Fibroblast of pulmonary artery (primary cell): ENCODE measurements at regions not wholly inside any gene's neighbourhood (a gene's known extent, or its start where the extent isn't known, plus 50 kb on each side); places are given as distances from the start of the nearest gene placed in this dataset.

Experiments
- DNase-seq: peaks from one replicate; pipeline ENCODE4 v3.0.0-alpha.2; 2010; ENCODE audit warnings: low read depth
- H3K4me3 ChIP-seq: replicated peaks from 2 replicates; pipeline ENCODE4 v1.5.1; 2011; ENCODE audit warnings: low read depth, mild to moderate bottlenecking, control low read depth, low read length, moderate library complexity
- TF ChIP-seq, protein P1 (sequence below): IDR thresholded peaks from 2 replicates; pipeline ENCODE4 v1.5.1; 2011; ENCODE audit warnings: mild to moderate bottlenecking, control low read depth, low read length, inconsistent platforms; ENCODE audit errors: missing control alignments

DNA sequence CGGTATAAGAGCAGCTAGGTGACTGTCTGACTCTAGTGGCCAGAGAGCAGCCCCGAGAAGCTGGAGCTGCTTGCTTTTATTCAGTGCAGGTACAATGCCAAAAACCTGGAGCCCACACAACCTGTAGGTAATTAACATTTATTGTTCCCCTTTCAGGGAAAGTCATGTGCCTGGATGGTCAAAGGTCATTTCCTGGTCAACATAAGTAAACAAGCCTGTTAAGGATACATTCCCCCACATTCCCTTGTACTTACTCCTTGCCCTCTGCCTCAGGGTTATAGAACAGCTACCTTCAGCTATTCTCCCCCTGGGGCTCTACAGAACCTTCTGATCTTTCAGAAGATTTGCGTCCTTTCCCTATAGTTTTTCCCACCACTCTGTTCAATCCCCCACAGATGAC is 253.4 kb downstream of the TMA16 start:
- H3K4me3 ChIP-seq: no peak overlapping the region
- no peak for DNase-seq
- TF ChIP-seq, protein P1, sequence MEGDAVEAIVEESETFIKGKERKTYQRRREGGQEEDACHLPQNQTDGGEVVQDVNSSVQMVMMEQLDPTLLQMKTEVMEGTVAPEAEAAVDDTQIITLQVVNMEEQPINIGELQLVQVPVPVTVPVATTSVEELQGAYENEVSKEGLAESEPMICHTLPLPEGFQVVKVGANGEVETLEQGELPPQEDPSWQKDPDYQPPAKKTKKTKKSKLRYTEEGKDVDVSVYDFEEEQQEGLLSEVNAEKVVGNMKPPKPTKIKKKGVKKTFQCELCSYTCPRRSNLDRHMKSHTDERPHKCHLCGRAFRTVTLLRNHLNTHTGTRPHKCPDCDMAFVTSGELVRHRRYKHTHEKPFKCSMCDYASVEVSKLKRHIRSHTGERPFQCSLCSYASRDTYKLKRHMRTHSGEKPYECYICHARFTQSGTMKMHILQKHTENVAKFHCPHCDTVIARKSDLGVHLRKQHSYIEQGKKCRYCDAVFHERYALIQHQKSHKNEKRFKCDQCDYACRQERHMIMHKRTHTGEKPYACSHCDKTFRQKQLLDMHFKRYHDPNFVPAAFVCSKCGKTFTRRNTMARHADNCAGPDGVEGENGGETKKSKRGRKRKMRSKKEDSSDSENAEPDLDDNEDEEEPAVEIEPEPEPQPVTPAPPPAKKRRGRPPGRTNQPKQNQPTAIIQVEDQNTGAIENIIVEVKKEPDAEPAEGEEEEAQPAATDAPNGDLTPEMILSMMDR: no peak

DNA sequence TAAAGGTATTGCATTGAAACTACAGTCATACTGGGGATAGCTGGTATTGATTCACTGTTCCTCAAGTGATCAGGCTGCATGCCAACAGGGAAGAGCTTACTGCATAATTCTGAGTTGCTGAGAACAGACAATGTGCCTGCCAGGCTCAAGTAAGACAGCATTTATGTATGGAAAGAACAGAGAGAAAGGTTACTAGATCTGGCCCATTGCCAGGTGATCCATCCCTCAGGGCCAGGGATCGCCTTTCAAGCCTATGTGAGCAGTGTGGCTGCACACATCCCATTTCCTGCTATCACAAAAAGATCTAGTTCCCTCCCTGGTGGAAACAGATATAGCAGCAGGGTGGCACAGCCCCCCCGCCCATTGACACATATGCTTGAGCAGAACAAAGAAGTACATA is 254.0 kb downstream of the TMA16 start:
- no peak overlapping the region for H3K4me3 ChIP-seq
- DNase-seq: no peak
- TF ChIP-seq, protein P1: no peak

DNA sequence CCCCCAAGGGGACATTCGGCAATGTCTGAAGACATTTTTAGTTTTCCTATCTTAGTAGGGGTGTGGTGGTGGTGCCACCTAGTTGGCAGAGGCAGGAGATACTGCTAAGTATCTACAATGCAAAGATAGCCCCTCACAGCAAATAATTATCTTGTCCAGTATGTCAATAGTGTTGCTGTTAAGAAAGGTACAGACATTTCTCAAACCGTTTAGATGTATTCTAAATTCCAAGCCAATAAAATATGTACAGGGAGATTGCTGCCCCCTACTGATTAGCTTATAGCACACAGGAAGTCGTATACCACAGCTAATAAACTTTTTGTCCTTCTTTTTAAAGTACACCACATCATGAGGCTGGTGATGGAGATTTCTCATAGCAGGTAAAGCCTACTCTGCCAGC is 260.5 kb downstream of the TMA16 start:
- TF ChIP-seq, protein P1: no peak
- H3K4me3 ChIP-seq: no peak overlapping the region
- no peak for DNase-seq

DNA sequence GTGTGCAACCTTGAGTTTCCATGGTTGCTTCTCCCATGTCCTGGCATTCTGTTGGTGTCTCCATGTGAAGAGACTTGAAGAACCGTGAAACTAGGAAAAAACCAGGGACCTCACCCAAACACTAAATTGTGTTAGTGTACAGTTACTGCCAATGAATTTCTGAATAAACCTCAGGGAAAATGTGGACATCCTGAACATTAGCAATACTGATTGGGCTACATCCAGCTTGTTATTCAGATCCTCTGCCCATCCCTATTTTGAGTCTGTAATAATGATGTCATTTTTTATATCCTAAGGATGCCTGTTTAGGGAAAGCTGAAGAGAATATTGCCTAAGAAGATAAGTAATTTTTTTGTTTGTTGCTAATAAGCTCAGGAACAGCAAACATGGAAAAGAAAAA is 262.7 kb downstream of the TMA16 start:
- H3K4me3 ChIP-seq: no peak overlapping the region
- TF ChIP-seq, protein P1: no peak
- no peak for DNase-seq

DNA sequence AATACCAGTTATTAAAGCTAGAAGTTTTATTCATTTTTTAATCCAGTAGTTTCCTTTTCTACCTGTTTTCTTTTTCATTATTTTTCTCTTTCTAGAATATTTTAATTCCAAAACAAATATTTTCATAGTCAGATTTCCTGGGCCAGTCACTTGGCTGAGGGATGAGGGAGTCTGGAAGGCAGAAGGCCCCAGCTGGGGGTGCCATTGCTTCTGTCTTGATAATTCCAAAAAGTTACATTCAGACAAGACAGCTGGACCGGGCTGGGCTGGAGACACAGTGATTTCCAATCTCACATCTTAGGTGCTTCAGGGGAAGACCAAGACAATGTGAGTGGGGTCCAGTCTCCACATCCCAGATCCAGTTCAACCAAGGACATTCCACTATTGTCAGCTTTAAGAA is 263.5 kb downstream of the TMA16 start:
- no peak overlapping the region for H3K4me3 ChIP-seq
- no peak for DNase-seq
- TF ChIP-seq, protein P1: no peak

DNA sequence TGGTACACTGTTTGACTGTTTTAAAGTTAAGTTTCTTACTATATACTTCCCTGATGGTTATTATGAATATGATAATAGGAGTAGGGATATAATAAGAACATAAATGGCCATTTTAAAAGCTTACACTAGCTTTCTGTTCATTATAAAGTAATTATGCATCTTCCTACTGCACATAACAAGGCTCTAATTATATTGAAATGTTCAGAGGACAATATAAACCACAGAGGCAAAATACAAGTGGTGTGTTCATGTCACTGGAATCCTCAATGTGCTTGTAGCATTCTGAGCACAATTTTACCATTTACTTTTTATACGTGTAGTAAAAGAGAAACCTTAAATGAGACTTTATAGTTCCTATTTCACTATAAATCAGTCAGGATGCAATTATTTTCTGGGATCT is 268.3 kb downstream of the TMA16 start:
- TF ChIP-seq, protein P1: no peak
- H3K4me3 ChIP-seq: no peak overlapping the region
- no peak for DNase-seq

DNA sequence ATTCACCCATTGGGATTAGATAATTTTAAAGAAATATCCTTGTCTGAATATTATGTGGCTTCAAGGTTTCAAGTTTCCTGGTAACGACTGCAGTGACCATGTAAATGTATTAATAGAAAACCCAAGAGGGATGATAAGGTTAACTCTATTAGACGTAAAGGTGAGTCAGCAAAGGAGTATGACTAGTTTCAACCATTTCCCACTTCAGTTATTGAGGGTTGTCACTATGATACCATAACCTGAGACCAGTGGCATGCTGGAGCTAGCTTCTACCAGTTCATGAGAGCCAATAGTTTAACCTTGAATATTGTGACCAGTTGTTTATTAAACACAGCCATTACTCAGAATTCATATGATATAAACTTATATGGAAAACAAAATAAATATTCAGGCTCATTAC is 270.1 kb downstream of the TMA16 start:
- TF ChIP-seq, protein P1: no peak
- DNase-seq: no peak
- no peak overlapping the region for H3K4me3 ChIP-seq
